K562 (cell line): ENCODE measurements at regions not wholly inside any gene's neighbourhood (a gene's known extent, or its start where the extent isn't known, plus 50 kb on each side); places are given as distances from the start of the nearest gene placed in this dataset.

Source experiments
- ATF3 ChIP-seq, 2 experiments: fragments of 450-650 bp in 1 of 2; sonication (generic) in 1 of 2; formaldehyde crosslinking in 1 of 2; IDR thresholded peaks in 1 of 2; conservative IDR thresholded peaks in 1 of 2; 2 replicates each; pipeline versions ENCODE4 v1.6.1 to v1.8.1; 2016 to 2023; ENCODE audit warnings: mild to moderate bottlenecking in 2 of 2, moderate library complexity in 2 of 2, inconsistent platforms in 1 of 2, missing genetic modification reagents in 1 of 2
- CHD4 ChIP-seq: fragments of 200-600 bp; sonication (generic); IDR thresholded peaks from 3 replicates; pipeline ENCODE4 v1.6.1; 2012; ENCODE audit warnings: low read depth, mild to moderate bottlenecking, mixed read lengths, low read length, inconsistent platforms; ENCODE audit not compliant: insufficient read depth, insufficient replicate concordance, poor library complexity, severe bottlenecking
- CTCFL ChIP-seq: IDR thresholded peaks from 2 replicates; pipeline ENCODE4 v1.6.1; 2011; ENCODE audit warnings: borderline replicate concordance, low read depth, mild to moderate bottlenecking, moderate library complexity, low read length; ENCODE audit not compliant: insufficient read depth, poor library complexity, severe bottlenecking
- E2F5 ChIP-seq: sonication (generic); formaldehyde crosslinking; IDR thresholded peaks from 2 replicates; pipeline ENCODE4 v1.8.0; 2022; ENCODE audit warnings: mild to moderate bottlenecking, missing genetic modification reagents
- EHMT2 ChIP-seq: fragments of 450-650 bp; IDR thresholded peaks from 2 replicates; pipeline ENCODE4 v1.6.1; 2018; ENCODE audit warnings: antibody characterized with exemption
- HDGF ChIP-seq: fragments of 450-650 bp; IDR thresholded peaks from 2 replicates; pipeline ENCODE4 v1.6.1; 2016
- L3MBTL2 ChIP-seq: fragments of 450-650 bp; IDR thresholded peaks from 2 replicates; pipeline ENCODE4 v1.6.1; 2016; ENCODE audit warnings: mild to moderate bottlenecking, moderate library complexity
- MAZ ChIP-seq, 2 experiments: fragments of 450-650 bp in 1 of 2; sonication (generic) in 1 of 2; formaldehyde crosslinking; IDR thresholded peaks in 1 of 2; conservative IDR thresholded peaks in 1 of 2; 2 replicates each; pipeline versions ENCODE4 v1.4.0 to v1.5.0; 2020; ENCODE audit warnings: mild to moderate bottlenecking in 1 of 2, missing genetic modification reagents in 1 of 2
- SMARCC2 ChIP-seq: fragments of 450-650 bp; IDR thresholded peaks from 2 replicates; pipeline ENCODE4 v1.6.1; 2017; ENCODE audit warnings: antibody characterized with exemption, moderate library complexity, mild to moderate bottlenecking, low read depth
- TCF3 ChIP-seq: sonication (generic); formaldehyde crosslinking; IDR thresholded peaks from 2 replicates; pipeline ENCODE4 v1.4.0; 2020; ENCODE audit warnings: mild to moderate bottlenecking, missing genetic modification reagents
- ZNF449 ChIP-seq: fragments of 250-450 bp; sonication (Bioruptor Pico); IDR thresholded peaks from 2 replicates; pipeline ENCODE4 v1.8.0; 2022; ENCODE audit warnings: moderate library complexity, mild to moderate bottlenecking, inconsistent platforms
- ZNF589 ChIP-seq: fragments of 200-800 bp; sonication (Bioruptor generic); IDR thresholded peaks from 2 replicates; pipeline ENCODE4 v1.6.1; 2016; ENCODE audit warnings: low read depth, missing genetic modification characterization, missing compliant biosample characterization
- ZNF696 ChIP-seq: fragments of 250-450 bp; sonication (Bioruptor Pico); conservative IDR thresholded peaks from 2 replicates; pipeline ENCODE4 v1.4.0; 2020; ENCODE audit warnings: mild to moderate bottlenecking, moderate library complexity

- no peak for TF ChIP-seq E2F5
- TF ChIP-seq CTCFL: peak; percentile 42
- no peak for TF ChIP-seq EHMT2
- no peak for TF ChIP-seq MAZ (CRISPR knock-in tag; conservative IDR thresholded peaks at IDR 0.05 in 1 of 2, IDR thresholded peaks at IDR 0.05 in 1 of 2)
- TF ChIP-seq HDGF: no peak
- TF ChIP-seq TCF3 (CRISPR knock-in tag): no peak
- no peak for TF ChIP-seq ZNF449
- peak; percentile 80 for TF ChIP-seq L3MBTL2
- no peak for TF ChIP-seq SMARCC2
- no peak for TF ChIP-seq ATF3 (IDR thresholded peaks at IDR 0.05)
- no peak for TF ChIP-seq ATF3 (CRISPR knock-in tag; conservative IDR thresholded peaks at IDR 0.05)
- no peak for TF ChIP-seq ZNF589
- TF ChIP-seq CHD4: no peak
- TF ChIP-seq ZNF696: no peak
Measured at GRCh38 chr7:153832160-153832559, 220.0 kb upstream of the DPP6 start (continued).
